SK-N-MC (cell line): ENCODE measurements at regions not wholly inside any gene's neighbourhood (a gene's known extent, or its start where the extent isn't known, plus 50 kb on each side); places are given as distances from the start of the nearest gene placed in this dataset.

Experiments
- EZH2 ChIP-seq: fragments of 200-600 bp; sonication (generic); IDR thresholded peaks from one replicate; pipeline ENCODE4 v1.6.1; 2017; ENCODE audit warnings: antibody characterized with exemption
- POLR2AphosphoS5 ChIP-seq: IDR thresholded peaks from 2 replicates; pipeline ENCODE4 v1.6.1; 2012; ENCODE audit warnings: mild to moderate bottlenecking, low read depth, low read length, borderline replicate concordance

GRCh38 chr3:148329481-148330235 lies 368.0 kb upstream of the AGTR1 start:
- TF ChIP-seq POLR2AphosphoS5 (no peak), EZH2 (no peak)
